H9 (cell line): ENCODE measurements at regions not wholly inside any gene's neighbourhood (a gene's known extent, or its start where the extent isn't known, plus 50 kb on each side); places are given as distances from the start of the nearest gene placed in this dataset.

Experiments
- DNase-seq: peaks from one replicate; pipeline ENCODE4 v3.0.0-alpha.2; 2017
- H2AFZ ChIP-seq: one replicate; pipeline ENCODE4 v1.6.1; 2013; ENCODE audit warnings: mild to moderate bottlenecking, low read length, control low read depth, moderate library complexity
- H2AK5ac ChIP-seq: 2 replicates; pipeline ENCODE4 v1.6.1; 2013; ENCODE audit warnings: low read length, control low read depth, mixed read lengths; ENCODE audit not compliant: insufficient read length
- H2BK120ac ChIP-seq: one replicate; pipeline ENCODE4 v1.6.1; 2013; ENCODE audit warnings: low read depth, mild to moderate bottlenecking, low read length, control low read depth, inconsistent platforms; ENCODE audit not compliant: poor library complexity, severe bottlenecking
- H2BK12ac ChIP-seq: 2 replicates; pipeline ENCODE4 v1.6.1; 2013; ENCODE audit warnings: low read length, control low read depth, mixed read lengths, low read depth; ENCODE audit not compliant: insufficient read length
- H2BK15ac ChIP-seq: 2 replicates; pipeline ENCODE4 v1.6.1; 2013; ENCODE audit warnings: low read depth, low read length, control low read depth
- H2BK20ac ChIP-seq: one replicate; pipeline ENCODE4 v1.6.1; 2013; ENCODE audit warnings: low read depth, mild to moderate bottlenecking, low read length, control low read depth, inconsistent platforms; ENCODE audit not compliant: poor library complexity, severe bottlenecking
- H2BK5ac ChIP-seq: 2 replicates; pipeline ENCODE4 v1.6.1; 2013; ENCODE audit warnings: low read length, control low read depth, mixed read lengths; ENCODE audit not compliant: insufficient read length
- H3K14ac ChIP-seq: 2 replicates; pipeline ENCODE4 v1.6.1; 2013; ENCODE audit warnings: low read length, control low read depth; ENCODE audit not compliant: insufficient read depth
- H3K18ac ChIP-seq: 2 replicates; pipeline ENCODE4 v1.6.1; 2013; ENCODE audit warnings: low read depth, mild to moderate bottlenecking, mixed read lengths, low read length, control low read depth; ENCODE audit not compliant: insufficient read length
- H3K23ac ChIP-seq: 2 replicates; pipeline ENCODE4 v1.6.1; 2013; ENCODE audit warnings: low read length, control low read depth, mixed read lengths, low read depth; ENCODE audit not compliant: insufficient read length
- H3K23me2 ChIP-seq: 2 replicates; pipeline ENCODE4 v1.6.1; 2013; ENCODE audit warnings: low read depth, mild to moderate bottlenecking, mixed read lengths, low read length, control low read depth; ENCODE audit not compliant: insufficient read length, poor library complexity, severe bottlenecking
- H3K27ac ChIP-seq: 2 replicates; pipeline ENCODE4 v1.5.1; 2013; ENCODE audit warnings: low read length, control low read depth, mixed read lengths, low read depth; ENCODE audit not compliant: insufficient read length
- H3K27me3 ChIP-seq: 2 replicates; pipeline ENCODE4 v1.6.1; 2013; ENCODE audit warnings: low read length, control low read depth, inconsistent platforms; ENCODE audit not compliant: insufficient read depth
- H3K4ac ChIP-seq: 2 replicates; pipeline ENCODE4 v1.6.1; 2013; ENCODE audit warnings: low read depth, mild to moderate bottlenecking, control low read depth, inconsistent platforms, low read length, moderate library complexity
- H3K4me1 ChIP-seq: 2 replicates; pipeline ENCODE4 v1.6.1; 2013; ENCODE audit warnings: low read length, control low read depth, inconsistent platforms; ENCODE audit not compliant: insufficient read depth
- H3K4me2 ChIP-seq: 2 replicates; pipeline ENCODE4 v1.6.1; 2013; ENCODE audit warnings: low read length, control low read depth, mixed read lengths; ENCODE audit not compliant: insufficient read length, insufficient read depth
- H3K56ac ChIP-seq: 2 replicates; pipeline ENCODE4 v1.6.1; 2013; ENCODE audit warnings: low read depth, mild to moderate bottlenecking, mixed read lengths, low read length, control low read depth; ENCODE audit not compliant: insufficient read length
- H3K79me1 ChIP-seq: 2 replicates; pipeline ENCODE4 v1.6.1; 2013; ENCODE audit warnings: low read depth, mild to moderate bottlenecking, moderate library complexity, low read length, control low read depth, inconsistent platforms; ENCODE audit not compliant: insufficient read depth, poor library complexity, severe bottlenecking
- H3K79me2 ChIP-seq: 2 replicates; pipeline ENCODE4 v1.6.1; 2013; ENCODE audit warnings: low read length, control low read depth, inconsistent platforms; ENCODE audit not compliant: insufficient read depth
- H3K9ac ChIP-seq: 2 replicates; pipeline ENCODE4 v1.6.1; 2013; ENCODE audit warnings: low read length, control low read depth, mixed read lengths; ENCODE audit not compliant: insufficient read length; ENCODE audit errors: extremely low read depth
- H3K9me3 ChIP-seq: one replicate; pipeline ENCODE4 v1.6.1; 2013; ENCODE audit warnings: low read depth, low read length, inconsistent platforms; ENCODE audit not compliant: control insufficient read depth
- H3T11ph ChIP-seq: one replicate; pipeline ENCODE4 v1.6.1; 2013; ENCODE audit warnings: mild to moderate bottlenecking, low read length, control low read depth, inconsistent platforms
- H4K20me1 ChIP-seq: one replicate; pipeline ENCODE4 v1.6.1; 2013; ENCODE audit not compliant: control insufficient read depth, insufficient read length, insufficient read depth
- H4K5ac ChIP-seq: 2 replicates; pipeline ENCODE4 v1.6.1; 2013; ENCODE audit warnings: low read depth, mild to moderate bottlenecking, mixed read lengths, low read length, control low read depth; ENCODE audit not compliant: insufficient read length
- H4K8ac ChIP-seq: replicated peaks from 2 replicates; pipeline ENCODE4 v1.6.1; 2013; ENCODE audit warnings: low read length, control low read depth, mixed read lengths, low read depth; ENCODE audit not compliant: insufficient read length
- H4K91ac ChIP-seq: 2 replicates; pipeline ENCODE4 v1.6.1; 2013; ENCODE audit warnings: low read depth, mild to moderate bottlenecking, moderate library complexity, mixed read lengths, low read length, control low read depth; ENCODE audit not compliant: insufficient read length
- H3K27ac Mint-ChIP-seq, 3 experiments: 2 replicates in 2 of 3; 3 replicates in 1 of 3; pipeline ENCODE4 v1.8.0; 2020 to 2021; ENCODE audit warnings: mixed read lengths in 3 of 3, mild to moderate bottlenecking in 1 of 3, moderate library complexity in 1 of 3
- H3K27me3 Mint-ChIP-seq: 2 replicates; pipeline ENCODE4 v1.8.0; 2021; ENCODE audit warnings: low read depth, mild to moderate bottlenecking, moderate library complexity, mixed read lengths
- H3K36me3 Mint-ChIP-seq, 3 experiments: 2 replicates in 2 of 3; 3 replicates in 1 of 3; pipeline ENCODE4 v1.8.0; 2020 to 2021; ENCODE audit warnings: low read depth in 3 of 3, mixed read lengths in 3 of 3; ENCODE audit not compliant: insufficient read depth in 1 of 3
- H3K4me1 Mint-ChIP-seq, 2 experiments: 2 replicates each; pipeline ENCODE4 v1.8.0; 2020; ENCODE audit warnings: mixed read lengths in 2 of 2
- H3K4me3 Mint-ChIP-seq, 2 experiments: 2 replicates in 1 of 2; 3 replicates in 1 of 2; pipeline ENCODE4 v1.8.0; 2020 to 2021; ENCODE audit warnings: mild to moderate bottlenecking in 2 of 2, mixed read lengths in 2 of 2, moderate library complexity in 1 of 2
- H3K9me3 Mint-ChIP-seq, 2 experiments: 2 replicates in 1 of 2; 3 replicates in 1 of 2; pipeline ENCODE4 v1.8.0; 2020; ENCODE audit warnings: mild to moderate bottlenecking in 2 of 2, mixed read lengths in 2 of 2, moderate library complexity in 1 of 2
- CTCF ChIP-seq: fragments of 200-600 bp; sonication (generic); conservative IDR thresholded peaks from 3 replicates; pipeline ENCODE4 v1.8.0; 2021; ENCODE audit warnings: antibody characterized with exemption, mild to moderate bottlenecking
- WGBS: extraction: QIAGEN DNeasy Blood & Tissue Kit; methylation state at CpG from one replicate; pipeline ENCODE4 v1.1.7; 2013; ENCODE audit warnings: missing lambda C conversion rate, low lambda C conversion rate, mixed read lengths; ENCODE audit not compliant: insufficient read length; ENCODE audit errors: extremely low coverage; 5-methylcytosine and 5-hydroxymethylcytosine counted together

GRCh38 chrX:9349572-9350494 is 115.0 kb upstream of the TBL1X start:
- Histone ChIP-seq H2AK5ac (no peak overlapping the region), H4K20me1 (no peaks in the 10 kb centered on the region), H2BK5ac (no peak overlapping the region), H3K79me1 (no peaks in the 10 kb centered on the region), H3K18ac (no peak overlapping the region), H3K9me3 (no peaks in the 10 kb centered on the region), H2AFZ (no peak overlapping the region), H2BK12ac (no peak overlapping the region), H4K5ac (no peak overlapping the region), H3K79me2 (no peaks in the 10 kb centered on the region), H2BK120ac (no peak overlapping the region), H2BK20ac (no peak overlapping the region), H3K27me3 (no peaks in the 10 kb centered on the region), H2BK15ac (no peak overlapping the region), H4K91ac (no peak overlapping the region), H3T11ph (no peak overlapping the region), H3K14ac (no peak overlapping the region), H4K8ac (no peak overlapping the region), H3K23ac (no peak overlapping the region), H3K4ac (no peak overlapping the region), H3K9ac (no peak overlapping the region), H3K4me1 (no peaks in the 10 kb centered on the region; the same call in 1 of the 2 replicates), H3K56ac (no peak overlapping the region), H3K4me2 (no peak overlapping the region), H3K23me2 (no peaks in the 10 kb centered on the region), H3K27ac (no peak overlapping the region)
- H3K4me1 Mint-ChIP-seq, result peaks cover 19 to 20% of the 10 kb centered on the region in 2 experiments
- WGBS, result no CpG with 5 or more reads among the region's 11 CpGs
- no peak for DNase-seq
- TF ChIP-seq CTCF, result no peak
- peaks cover 0 to 3% (median 0%) of the 10 kb centered on the region in 3 experiments; a peak in 3 of 7 replicates for H3K36me3 Mint-ChIP-seq
- peaks cover 0 to 55% of the 10 kb centered on the region in 2 experiments; a peak in 3 of 5 replicates for H3K9me3 Mint-ChIP-seq
- H3K27ac Mint-ChIP-seq, result no peak overlapping the region; a peak in 1 of 7 replicates
- no peaks in the 10 kb centered on the region; the same call in 1 of the 2 replicates for H3K27me3 Mint-ChIP-seq
- H3K4me3 Mint-ChIP-seq, result no peak overlapping the region
